Endothelial cell of umbilical vein (primary cell): ENCODE measurements at regions not wholly inside any gene's neighbourhood (a gene's known extent, or its start where the extent isn't known, plus 50 kb on each side); places are given as distances from the start of the nearest gene placed in this dataset.

ENCODE experiments used
- BruUV-seq: library from RNA; stranded (reverse); fragments of 400-500 nt; replicated peaks from 2 replicates; lab custom pipeline; 2021; lab: Mats Ljungman, UMichigan
- CTCF ChIA-PET: fragments of 300-600, 350-600 bp; sonication (Branson Sonifier 250); formaldehyde crosslinking; loops from one replicate; lab custom pipeline; 2021; ENCODE audit warnings: antibody characterized with exemption, inconsistent platforms; lab: Charles Lee
- POLR2A ChIA-PET: fragments of 300-600, 350-600 bp; sonication (Branson Sonifier 250); formaldehyde crosslinking; loops from one replicate; lab custom pipeline; 2021; ENCODE audit warnings: antibody characterized with exemption, inconsistent platforms; lab: Charles Lee
- DNase-seq: peaks from one replicate; pipeline ENCODE4 v3.0.0-alpha.2; 2011; ENCODE audit warnings: low read depth, low spot score
- FAIRE-seq: peaks from 2 replicates; lab custom pipeline; 2011; peaks lifted over from hg19 to GRCh38; lab: Jason Lieb, UNC
- H2AFZ ChIP-seq: 2 replicates; pipeline ENCODE4 v1.6.0; 2012; ENCODE audit warnings: low read depth, low read length, control low read depth, inconsistent platforms
- H3K27ac ChIP-seq: 2 replicates; pipeline ENCODE4 v1.5.1; 2011; ENCODE audit warnings: low read depth, mild to moderate bottlenecking, control low read depth, low read length, moderate library complexity; ENCODE audit not compliant: insufficient read depth
- H3K27me3 ChIP-seq, 2 experiments: 2 replicates each; pipeline versions ENCODE4 v1.6.0 to v1.6.1; 2011; ENCODE audit warnings: low read length in 2 of 2, mixed read lengths in 1 of 2; ENCODE audit not compliant: control insufficient read depth in 2 of 2, insufficient read depth in 2 of 2
- H3K36me3 ChIP-seq, 2 experiments: 2 replicates in 1 of 2; 3 replicates in 1 of 2; pipeline ENCODE4 v1.5.1; 2011; ENCODE audit warnings: low read length in 2 of 2, mild to moderate bottlenecking in 1 of 2, moderate library complexity in 1 of 2; ENCODE audit not compliant: control insufficient read depth in 2 of 2, insufficient read depth in 2 of 2; ENCODE audit errors: extremely low read depth in 1 of 2
- H3K4me1 ChIP-seq: 3 replicates; pipeline ENCODE4 v1.5.1; 2011; ENCODE audit warnings: mild to moderate bottlenecking, low read length; ENCODE audit not compliant: control insufficient read depth, insufficient read depth; ENCODE audit errors: extremely low read depth
- H3K4me2 ChIP-seq: 2 replicates; pipeline ENCODE4 v1.6.1; 2011; ENCODE audit warnings: low read length, control low read depth, mixed read lengths; ENCODE audit not compliant: insufficient read depth
- H3K4me3 ChIP-seq, 3 experiments: fragments of 200-600 bp in 1 of 3; sonication (generic), shearing (Covaris generic) in 1 of 3; replicated peaks in 1 of 3; 2 replicates each; pipeline ENCODE4 v1.5.1; 2011 to 2016; ENCODE audit warnings: control low read depth in 3 of 3, low read length in 3 of 3, mild to moderate bottlenecking in 2 of 3, inconsistent platforms in 1 of 3, low read depth in 1 of 3, moderate library complexity in 1 of 3; ENCODE audit not compliant: insufficient read depth in 1 of 3
- H3K79me2 ChIP-seq: 2 replicates; pipeline ENCODE4 v1.6.0; 2012; ENCODE audit warnings: low read length, inconsistent platforms; ENCODE audit not compliant: control insufficient read depth, insufficient read depth
- H3K9ac ChIP-seq: replicated peaks from 2 replicates; pipeline ENCODE3; 2011; ENCODE audit warnings: low read length, control low read depth; ENCODE audit not compliant: insufficient read depth; ENCODE audit errors: extremely low read depth
- H3K9me1 ChIP-seq: replicated peaks from 3 replicates; pipeline ENCODE4 v1.6.0; 2011; ENCODE audit warnings: mild to moderate bottlenecking, low read length; ENCODE audit not compliant: control insufficient read depth, insufficient read depth; ENCODE audit errors: extremely low read depth
- H3K9me3 ChIP-seq: replicated peaks from 2 replicates; pipeline ENCODE4 v1.5.1; 2012; ENCODE audit warnings: low read length, inconsistent platforms; ENCODE audit not compliant: control insufficient read depth, insufficient read depth
- H4K20me1 ChIP-seq: replicated peaks from 2 replicates; pipeline ENCODE3; 2011; ENCODE audit warnings: mild to moderate bottlenecking, low read length; ENCODE audit not compliant: control insufficient read depth, insufficient read depth; ENCODE audit errors: extremely low read depth
- CTCF ChIP-seq, 2 donors: IDR thresholded peaks; 1 replicate in 1 of 2; 2 replicates in 1 of 2; pipeline ENCODE4 v1.5.1; 2011; ENCODE audit warnings: low read length in 2 of 2, mild to moderate bottlenecking in 2 of 2, moderate library complexity in 2 of 2, control low read depth in 1 of 2, inconsistent platforms in 1 of 2, low read depth in 1 of 2; ENCODE audit not compliant: insufficient read depth in 1 of 2; ENCODE audit errors: extremely low read depth in 1 of 2
- EZH2 ChIP-seq: IDR thresholded peaks from 2 replicates; pipeline ENCODE4 v1.6.1; 2012; ENCODE audit warnings: borderline replicate concordance, low read depth, mild to moderate bottlenecking, moderate library complexity, low read length, inconsistent platforms; ENCODE audit not compliant: severe bottlenecking
- FOS ChIP-seq: IDR thresholded peaks from 2 replicates; pipeline ENCODE4 v1.6.1; 2011; ENCODE audit warnings: mild to moderate bottlenecking, low read length, moderate library complexity, borderline replicate concordance; ENCODE audit not compliant: insufficient read depth
- GATA2 ChIP-seq: IDR thresholded peaks from 2 replicates; pipeline ENCODE4 v1.7.0; 2011; ENCODE audit warnings: low read depth, mild to moderate bottlenecking, moderate library complexity, mixed read lengths, low read length; ENCODE audit not compliant: insufficient read length, insufficient read depth
- JUN ChIP-seq: IDR thresholded peaks from 2 replicates; pipeline ENCODE4 v1.6.1; 2011; ENCODE audit warnings: borderline replicate concordance, low read depth; ENCODE audit not compliant: insufficient read length, insufficient read depth
- MYC ChIP-seq: IDR thresholded peaks from one replicate; pipeline ENCODE4 v1.6.1; 2011; ENCODE audit warnings: mild to moderate bottlenecking, low read depth, low read length
- POLR2A ChIP-seq: IDR thresholded peaks from 2 replicates; pipeline ENCODE4 v1.6.1; 2012; ENCODE audit warnings: low read depth, mild to moderate bottlenecking, control low read depth, low read length
- POLR2AphosphoS5 ChIP-seq: IDR thresholded peaks from 2 replicates; pipeline ENCODE4 v1.6.1; 2012; ENCODE audit warnings: low read depth, mild to moderate bottlenecking, control low read depth, low read length, moderate library complexity; ENCODE audit not compliant: insufficient read depth
- dilution Hi-C: fragments of 300-500 bp; cut with MboI; formaldehyde crosslinking; loops from one replicate; pipeline ENCODE4 v1.15.0; 2019; ENCODE audit warnings: low sequenced_read_pairs; ENCODE audit not compliant: extremely low pct_ligation_motif_present
- intact Hi-C: fragments of 100-400 bp; cut with micrococcal nuclease; formaldehyde crosslinking; loops from one replicate; pipeline ENCODE4 v1.10.0; 2022
- TF ChIP-seq, protein P1 (sequence below): IDR thresholded peaks from 2 replicates; pipeline ENCODE4 v1.6.1; 2011; ENCODE audit not compliant: insufficient read depth, insufficient read length

GRCh38 chr11:44467931-44468330 lies 97.5 kb upstream of the CD82 start:
- FAIRE-seq, result no peak
- peaks cover 0 to 9% of the 10 kb centered on the region in 2 experiments for H3K27me3 ChIP-seq
- H2AFZ ChIP-seq, result no peak overlapping the region
- no peak overlapping the region for H3K4me2 ChIP-seq
- H3K9ac ChIP-seq, result no peak overlapping the region
- TF ChIP-seq GATA2 (no peak), JUN (no peak), POLR2AphosphoS5 (no peak), POLR2A (no peak), EZH2 (no peak), FOS (no peak), CTCF (IDR thresholded peaks at IDR 0.05; ENCODE audit: extremely low read depth in 1 of 2, insufficient read depth in 1 of 2, low read depth in 1 of 2, low read length in 2 of 2) (no peak), MYC (no peak)
- TF ChIP-seq, protein P1, sequence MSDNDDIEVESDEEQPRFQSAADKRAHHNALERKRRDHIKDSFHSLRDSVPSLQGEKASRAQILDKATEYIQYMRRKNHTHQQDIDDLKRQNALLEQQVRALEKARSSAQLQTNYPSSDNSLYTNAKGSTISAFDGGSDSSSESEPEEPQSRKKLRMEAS, result no peak
- H3K4me3 ChIP-seq, result no peak overlapping the region
- no peak overlapping the region for H3K27ac ChIP-seq
- dilution Hi-C loops, result no loop called here
- H3K4me1 ChIP-seq, result no peaks in the 10 kb centered on the region
- H4K20me1 ChIP-seq, result no peaks in the 10 kb centered on the region
- ChIA-PET POLR2A (no interaction called here), CTCF (no interaction called here)
- no TSS peak for BruUV-seq
- no peaks in the 10 kb centered on the region for H3K36me3 ChIP-seq
- intact Hi-C loops, result no loop called here
- no peak for DNase-seq
- no peaks in the 10 kb centered on the region for H3K79me2 ChIP-seq
- H3K9me1 ChIP-seq, result no peaks in the 10 kb centered on the region
- H3K9me3 ChIP-seq, result no peaks in the 10 kb centered on the region
